Amygdala (tissue), 56 donors: ENCODE measurements at regions not wholly inside any gene's neighbourhood (a gene's known extent, or its start where the extent isn't known, plus 50 kb on each side); places are given as distances from the start of the nearest gene placed in this dataset.

ENCODE experiments used
- DNase-seq, 56 donors: peaks; one replicate each; lab custom pipeline; 2025; lab: John Stamatoyannopoulos, UW

- DNase-seq: no peak
These were observed 195.2 kb upstream of the CNR1 start for GRCh38 chr6:88361298-88361697.

- no peak for DNase-seq
These were observed 194.2 kb upstream of the CNR1 start for GRCh38 chr6:88360203-88360797.

GRCh38 chr6:88359530-88360202 lies 193.5 kb upstream of the CNR1 start:
- no peak for DNase-seq

GRCh38 chr6:88358846-88359245 lies 192.7 kb upstream of the CNR1 start:
- no peak for DNase-seq

GRCh38 chr6:88349511-88349910 lies 183.4 kb upstream of the CNR1 start:
- no peak for DNase-seq

GRCh38 chr6:88342336-88342735 lies 176.2 kb upstream of the CNR1 start:
- no peak for DNase-seq

GRCh38 chr6:88339761-88340160 lies 173.6 kb upstream of the CNR1 start:
- DNase-seq: no peak

- DNase-seq: no peak
These were observed 155.2 kb upstream of the CNR1 start for GRCh38 chr6:88321306-88321705.

GRCh38 chr6:88311561-88311960 lies 145.4 kb upstream of the CNR1 start:
- DNase-seq: no peak

- no peak for DNase-seq
These were observed 138.4 kb upstream of the CNR1 start for GRCh38 chr6:88304520-88304919.

GRCh38 chr6:88302769-88303225 lies 136.7 kb upstream of the CNR1 start:
- no peak for DNase-seq

- DNase-seq: no peak
These were observed 136.0 kb upstream of the CNR1 start for GRCh38 chr6:88301888-88302768.

GRCh38 chr6:88301256-88301655 lies 135.1 kb upstream of the CNR1 start:
- DNase-seq: no peak

GRCh38 chr6:88298066-88298845 lies 132.1 kb upstream of the CNR1 start:
- no peak for DNase-seq

GRCh38 chr6:88296694-88297093 lies 130.5 kb upstream of the CNR1 start:
- no peak for DNase-seq

- no peak for DNase-seq
These were observed 129.5 kb upstream of the CNR1 start for GRCh38 chr6:88295663-88296062.

GRCh38 chr6:88294702-88295101 lies 128.6 kb upstream of the CNR1 start:
- no peak for DNase-seq

GRCh38 chr6:88290411-88290810 lies 124.3 kb upstream of the CNR1 start:
- no peak for DNase-seq

GRCh38 chr6:88287696-88288095 lies 121.5 kb upstream of the CNR1 start:
- no peak for DNase-seq

- no peak for DNase-seq
These were observed 110.2 kb upstream of the CNR1 start for GRCh38 chr6:88276331-88276730.

GRCh38 chr6:88268508-88268907 lies 102.4 kb upstream of the CNR1 start:
- no peak for DNase-seq
